ENCODE measurements at regions not wholly inside any gene's neighbourhood (a gene's known extent, or its start where the extent isn't known, plus 50 kb on each side); places are given as distances from the start of the nearest gene placed in this dataset.
A peak's percentile ranks its signal among the peaks of the same experiment; 100 is the strongest.

DNA sequence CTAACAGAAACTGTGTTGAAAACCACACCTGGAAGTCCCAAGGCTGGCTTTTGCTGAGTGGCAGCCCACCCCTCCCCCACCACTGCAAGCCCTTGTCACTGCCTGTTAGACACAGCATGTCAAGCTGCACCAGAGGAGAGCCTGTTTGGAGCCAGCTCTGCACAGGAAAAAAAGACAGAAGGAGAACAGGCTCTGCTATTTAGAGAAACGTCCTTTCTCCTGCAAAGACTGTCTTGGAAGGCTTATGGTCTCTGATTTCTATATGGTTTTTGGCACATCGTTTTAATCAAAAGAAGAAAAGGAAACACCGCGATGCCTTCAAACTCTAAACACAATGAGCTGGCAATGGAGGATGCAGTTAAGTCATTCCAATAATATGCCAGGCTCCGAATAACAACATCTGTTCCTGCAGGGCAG, 275.5 kb downstream of the MAP2K4 start:
- DNase-seq, result peak in 1 of 2 donors; percentile 27

GRCh38 chr17:12301551-12301950, 280.9 kb downstream of the MAP2K4 start:
- DNase-seq, result no peak

DNA sequence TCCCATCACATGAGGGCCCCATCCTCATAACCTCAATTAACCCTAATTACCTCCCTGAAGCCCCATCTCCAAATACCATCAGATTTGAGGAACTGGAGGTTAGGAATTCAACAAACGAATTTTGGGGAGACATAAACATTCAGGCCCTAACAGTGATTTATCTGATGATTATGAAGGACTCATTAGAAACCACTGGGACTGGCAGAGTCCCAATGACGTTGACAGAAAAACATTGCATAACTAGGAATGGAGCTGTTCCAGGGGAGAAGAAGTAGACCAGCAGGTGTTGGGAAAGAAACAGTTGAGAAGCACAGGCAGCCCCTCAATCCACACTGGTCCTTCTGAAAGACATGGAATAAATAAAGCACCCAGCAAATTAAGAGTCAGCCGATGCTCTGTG, 282.0 kb downstream of the MAP2K4 start:
- no peak for DNase-seq

GRCh38 chr17:12310811-12311210, 290.1 kb downstream of the MAP2K4 start:
- DNase-seq, result no peak

DNA sequence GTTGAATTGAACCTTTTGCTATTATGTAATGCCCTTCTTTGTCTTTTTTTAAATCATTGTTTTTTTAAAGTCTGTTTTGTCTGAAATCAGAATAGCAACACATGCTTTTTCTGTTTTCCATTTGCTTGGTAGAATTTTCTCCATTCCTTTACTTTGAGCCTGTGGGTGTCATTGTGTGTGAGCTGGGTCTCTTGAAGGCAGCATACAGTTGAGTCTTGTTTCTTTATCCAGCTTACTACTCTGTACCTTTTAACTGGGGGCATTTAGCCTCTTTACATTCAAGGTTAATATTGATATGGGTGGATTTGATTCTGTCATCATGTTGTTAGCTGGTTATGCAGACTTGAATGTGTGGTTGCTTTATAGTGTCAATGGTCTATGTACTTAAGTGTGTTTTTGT, 292.0 kb downstream of the MAP2K4 start:
- no peak for DNase-seq

DNA sequence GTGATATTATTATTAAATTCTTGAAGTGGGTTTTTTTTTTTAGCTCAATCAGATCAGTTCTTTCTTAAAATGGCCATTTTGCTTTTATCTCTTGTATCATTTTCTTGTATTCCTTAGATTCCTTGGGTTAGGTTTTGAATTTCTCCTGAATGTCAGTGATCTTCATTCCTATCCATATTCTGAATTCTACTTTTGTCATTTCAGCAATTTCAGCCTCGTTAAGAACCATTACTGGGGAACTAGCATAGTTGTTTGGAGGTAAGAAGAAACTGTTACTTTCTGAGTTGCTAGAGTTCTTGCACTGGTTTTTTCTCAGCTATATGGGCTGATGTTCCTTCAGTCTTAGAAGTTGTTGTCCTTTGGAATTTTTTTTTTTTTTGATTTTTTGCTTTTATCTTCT, 293.1 kb downstream of the MAP2K4 start:
- no peak for DNase-seq

DNA sequence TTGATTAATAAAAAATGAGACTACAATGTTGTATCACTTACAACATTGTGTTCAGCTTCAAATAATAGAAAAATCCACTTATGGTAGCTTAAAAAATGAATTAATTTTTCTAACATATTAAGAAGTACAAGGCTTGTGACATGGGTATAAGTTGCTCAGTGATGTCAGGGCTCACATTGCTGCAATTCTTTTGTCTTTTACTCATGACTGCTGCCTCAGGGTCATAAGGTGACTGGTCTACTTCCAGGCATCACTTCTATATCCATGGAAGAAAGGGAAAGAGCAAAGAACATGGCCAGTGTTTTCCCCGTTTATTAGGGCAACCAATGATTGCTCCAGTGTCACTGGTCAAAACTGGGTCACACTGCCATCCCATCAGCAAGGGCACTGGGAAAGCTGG, 295.3 kb downstream of the MAP2K4 start:
- DNase-seq, result no peak

DNA sequence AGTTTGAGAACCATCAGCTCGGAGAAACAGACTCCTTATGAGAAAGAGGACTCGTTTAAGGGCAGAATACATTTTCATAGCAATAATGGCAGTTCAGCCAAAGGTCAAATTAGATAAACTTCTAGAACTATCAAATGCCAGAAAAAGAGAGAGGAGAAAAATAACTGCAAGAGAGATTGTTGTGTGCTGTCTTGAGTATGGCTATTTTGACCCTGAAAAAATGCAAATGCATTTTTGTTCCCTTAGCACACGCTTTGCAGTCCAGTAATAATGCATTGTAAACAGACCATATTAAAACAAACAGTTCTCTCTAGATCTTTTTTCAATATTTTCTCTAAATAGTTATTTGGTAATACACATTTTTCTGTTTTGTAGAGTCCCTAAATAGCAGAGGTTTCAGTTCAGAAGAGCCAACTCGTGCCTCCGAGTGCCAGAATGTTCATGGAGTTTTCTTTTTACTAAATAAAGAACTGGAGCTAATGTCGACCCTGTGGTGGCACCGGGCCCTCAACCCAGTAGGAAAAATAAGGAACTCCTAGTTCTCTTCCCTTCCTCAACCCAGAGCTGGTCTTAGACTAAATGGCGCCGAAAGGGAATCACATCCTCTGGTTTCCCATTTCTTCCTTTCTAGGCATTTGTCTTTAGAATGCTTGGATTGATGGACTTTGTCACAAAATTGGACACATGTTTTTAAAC, 298.0 kb downstream of the MAP2K4 start:
- no peak for DNase-seq

DNA sequence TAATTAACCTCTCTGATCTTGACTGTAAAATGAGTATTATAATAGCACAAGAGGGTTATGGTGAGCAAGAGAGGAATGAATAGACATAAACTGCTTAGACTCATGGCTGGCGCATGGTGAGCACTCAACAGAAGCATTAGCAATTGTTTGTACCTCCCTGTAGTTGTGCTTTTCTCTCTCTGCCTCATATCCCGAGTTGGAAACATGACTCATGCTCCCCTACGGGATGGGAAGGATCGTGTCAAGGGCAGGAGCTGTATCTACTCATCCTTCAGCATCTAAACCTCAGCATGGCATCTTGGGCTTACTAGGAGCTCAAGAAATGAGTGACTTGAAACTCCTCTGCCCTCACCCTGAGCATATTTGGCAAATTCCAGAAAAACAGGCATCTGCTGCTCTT, 299.6 kb downstream of the MAP2K4 start:
- no peak for DNase-seq

GRCh38 chr17:12328204-12328603, 307.5 kb downstream of the MAP2K4 start:
- DNase-seq, result no peak

GRCh38 chr17:12330456-12330855, 309.8 kb downstream of the MAP2K4 start:
- DNase-seq, result no peak

DNA sequence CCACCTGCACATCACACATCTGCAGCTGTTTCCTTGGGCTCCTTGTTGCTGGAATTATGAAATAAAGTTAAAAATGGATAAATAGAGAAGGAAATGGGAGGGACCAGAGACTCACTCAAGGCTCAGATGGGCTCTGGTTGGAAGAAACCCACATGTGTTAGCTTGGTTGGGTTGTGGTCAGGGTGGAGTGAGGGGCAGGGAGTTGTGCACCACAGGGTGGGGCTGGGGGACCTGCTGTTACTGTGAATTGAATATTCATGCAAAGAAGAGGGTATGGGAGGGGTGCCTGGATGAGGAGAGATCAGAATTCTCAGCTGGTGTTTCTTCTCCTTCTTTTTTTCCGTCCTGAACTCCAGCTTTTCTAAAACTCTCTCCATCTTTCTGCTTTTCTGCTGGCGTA, 320.7 kb downstream of the MAP2K4 start:
- DNase-seq, result no peak

- DNase-seq, result no peak
Measured at GRCh38 chr17:12342161-12342560, 321.5 kb downstream of the MAP2K4 start.

GRCh38 chr17:12342609-12343435, 322.1 kb downstream of the MAP2K4 start:
- DNase-seq, result no peak

GRCh38 chr17:12348476-12348875, 317.2 kb upstream of the MYOCD start:
- DNase-seq, result no peak

GRCh38 chr17:12349297-12349696, 316.4 kb upstream of the MYOCD start:
- no peak for DNase-seq

DNA sequence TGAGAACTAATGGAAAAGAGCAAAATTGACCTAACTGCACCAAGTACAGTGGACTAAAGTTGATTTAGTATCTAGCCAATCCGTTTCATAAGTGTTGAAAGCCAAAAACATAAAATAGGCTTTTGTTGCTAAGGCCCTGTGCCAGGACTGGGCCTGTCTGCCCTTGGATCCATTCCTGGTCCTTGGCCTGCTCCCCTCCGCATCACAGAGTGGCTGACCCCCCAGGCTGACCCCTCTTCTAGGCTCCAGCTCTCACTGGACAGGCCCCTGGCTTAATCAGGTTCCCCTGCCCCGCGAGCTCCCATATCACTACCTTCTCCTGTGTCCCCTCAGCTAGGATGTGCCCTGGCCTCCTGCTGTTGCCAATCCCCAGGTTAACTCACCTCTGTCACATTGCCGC, 313.6 kb upstream of the MYOCD start:
- no peak for DNase-seq

GRCh38 chr17:12357600-12357999, 308.1 kb upstream of the MYOCD start:
- no peak for DNase-seq

- DNase-seq, result no peak
Measured at GRCh38 chr17:12358477-12358876, 307.2 kb upstream of the MYOCD start.

GRCh38 chr17:12362853-12363455, 302.7 kb upstream of the MYOCD start:
- no peak for DNase-seq

- DNase-seq, result no peak
Measured at GRCh38 chr17:12365805-12366204, 299.9 kb upstream of the MYOCD start.

GRCh38 chr17:12369065-12369464, 296.6 kb upstream of the MYOCD start:
- no peak for DNase-seq

DNA sequence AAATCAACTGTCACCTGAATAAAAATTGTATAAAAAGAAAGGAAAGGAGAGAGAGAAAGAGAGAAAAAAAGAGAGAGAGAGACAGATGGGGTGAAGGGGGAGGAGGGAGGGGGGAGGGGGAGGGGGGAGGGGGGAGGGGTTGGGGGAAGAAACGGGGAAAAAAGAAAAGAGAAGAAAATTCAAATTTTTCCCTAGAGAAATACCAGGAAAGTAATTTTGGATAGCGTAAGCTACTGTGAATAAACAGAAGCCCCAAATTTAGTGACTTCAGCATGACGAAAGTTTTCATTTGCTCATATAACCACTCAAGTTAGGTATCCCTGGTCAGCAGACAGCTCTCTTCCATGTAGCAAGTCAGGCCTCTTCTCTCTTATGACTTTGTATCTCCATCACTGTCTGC, 289.4 kb upstream of the MYOCD start:
- DNase-seq, result no peak

DNA sequence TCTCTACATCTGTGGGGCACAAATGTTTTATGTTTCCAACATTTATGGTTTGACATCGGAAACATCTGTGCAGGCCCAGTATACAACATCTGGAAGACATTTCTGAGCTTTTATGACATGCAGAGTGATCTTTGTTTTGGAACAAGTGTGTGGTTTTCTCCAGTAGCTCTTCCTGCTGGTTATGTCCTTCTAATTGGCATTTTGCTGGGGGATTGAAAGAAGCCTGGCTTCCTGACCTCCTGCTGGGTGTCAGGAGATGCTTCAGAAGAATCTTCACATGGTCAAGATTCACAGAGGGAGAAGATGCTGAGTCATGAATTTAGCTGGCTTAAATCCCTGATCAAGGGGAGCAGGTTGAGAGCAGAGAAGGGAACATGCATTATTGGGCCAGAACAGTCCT, 279.5 kb upstream of the MYOCD start:
- no peak for DNase-seq
